GM12873 (cell line): ENCODE measurements at regions not wholly inside any gene's neighbourhood (a gene's known extent, or its start where the extent isn't known, plus 50 kb on each side); places are given as distances from the start of the nearest gene placed in this dataset.

Source experiments
- TF ChIP-seq, protein P1 (sequence below): IDR thresholded peaks from 2 replicates; pipeline ENCODE4 v1.5.1; 2012; ENCODE audit warnings: low read depth, mild to moderate bottlenecking, moderate library complexity, low read length, control low read depth; ENCODE audit not compliant: insufficient read depth; ENCODE audit errors: missing control alignments

DNA sequence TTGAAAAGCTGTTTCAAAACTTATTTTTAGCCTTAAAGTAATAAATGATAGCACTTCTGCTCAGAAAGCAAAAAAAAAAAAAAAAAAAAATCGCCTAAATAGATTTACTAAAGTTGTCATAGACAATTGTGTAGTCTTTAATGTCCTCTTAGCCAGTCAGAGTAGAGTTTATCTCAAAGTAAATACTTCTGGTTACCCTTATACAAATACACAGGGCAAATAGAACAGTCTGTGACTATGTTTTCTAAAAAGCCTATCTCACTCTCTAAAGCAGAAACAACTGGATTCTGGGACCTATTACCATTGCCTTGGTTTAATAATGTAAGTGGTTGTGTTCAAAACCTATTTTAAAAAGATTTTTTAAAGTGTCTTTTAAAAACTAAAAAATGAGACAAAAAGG, 156.2 kb upstream of the THSD7A start:
- TF ChIP-seq, protein P1, sequence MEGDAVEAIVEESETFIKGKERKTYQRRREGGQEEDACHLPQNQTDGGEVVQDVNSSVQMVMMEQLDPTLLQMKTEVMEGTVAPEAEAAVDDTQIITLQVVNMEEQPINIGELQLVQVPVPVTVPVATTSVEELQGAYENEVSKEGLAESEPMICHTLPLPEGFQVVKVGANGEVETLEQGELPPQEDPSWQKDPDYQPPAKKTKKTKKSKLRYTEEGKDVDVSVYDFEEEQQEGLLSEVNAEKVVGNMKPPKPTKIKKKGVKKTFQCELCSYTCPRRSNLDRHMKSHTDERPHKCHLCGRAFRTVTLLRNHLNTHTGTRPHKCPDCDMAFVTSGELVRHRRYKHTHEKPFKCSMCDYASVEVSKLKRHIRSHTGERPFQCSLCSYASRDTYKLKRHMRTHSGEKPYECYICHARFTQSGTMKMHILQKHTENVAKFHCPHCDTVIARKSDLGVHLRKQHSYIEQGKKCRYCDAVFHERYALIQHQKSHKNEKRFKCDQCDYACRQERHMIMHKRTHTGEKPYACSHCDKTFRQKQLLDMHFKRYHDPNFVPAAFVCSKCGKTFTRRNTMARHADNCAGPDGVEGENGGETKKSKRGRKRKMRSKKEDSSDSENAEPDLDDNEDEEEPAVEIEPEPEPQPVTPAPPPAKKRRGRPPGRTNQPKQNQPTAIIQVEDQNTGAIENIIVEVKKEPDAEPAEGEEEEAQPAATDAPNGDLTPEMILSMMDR: no peak

DNA sequence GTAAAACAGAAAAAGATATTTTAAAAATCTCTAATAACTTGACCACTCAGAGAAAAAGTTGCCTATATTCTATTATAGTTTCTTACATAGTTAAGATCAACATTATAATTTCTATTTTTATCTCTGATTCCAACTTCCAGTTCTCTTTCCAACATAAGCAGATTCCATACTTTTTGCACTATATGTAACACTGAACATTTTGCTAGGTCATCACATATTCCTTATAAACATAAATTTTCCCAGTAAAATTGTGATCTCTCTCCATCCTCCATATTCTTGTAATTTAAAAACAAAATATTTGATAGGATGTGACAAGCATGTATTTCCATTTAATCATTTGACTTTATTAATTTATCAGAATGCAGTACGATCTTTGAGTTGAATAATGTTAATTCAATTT, 170.4 kb upstream of the THSD7A start:
- TF ChIP-seq, protein P1: no peak

DNA sequence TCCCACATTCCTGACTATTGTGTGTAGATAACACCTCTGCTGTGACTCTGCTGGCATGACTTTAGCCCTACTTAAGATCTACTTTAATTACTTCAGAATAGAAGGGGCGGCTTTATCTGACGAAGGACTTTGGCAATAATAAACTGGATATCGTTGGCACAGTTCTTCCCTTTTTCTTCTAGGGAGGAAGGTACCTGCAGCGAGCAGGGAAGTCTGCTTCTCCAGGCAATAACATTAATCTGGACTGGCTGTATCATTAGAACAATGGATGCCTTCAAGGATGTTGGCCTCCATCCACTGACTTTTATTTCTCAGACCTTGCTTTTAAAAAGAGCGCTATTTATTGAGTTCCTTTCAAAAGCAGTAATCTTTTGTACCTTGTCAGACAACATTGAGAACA, 172.6 kb upstream of the THSD7A start:
- TF ChIP-seq, protein P1: no peak

DNA sequence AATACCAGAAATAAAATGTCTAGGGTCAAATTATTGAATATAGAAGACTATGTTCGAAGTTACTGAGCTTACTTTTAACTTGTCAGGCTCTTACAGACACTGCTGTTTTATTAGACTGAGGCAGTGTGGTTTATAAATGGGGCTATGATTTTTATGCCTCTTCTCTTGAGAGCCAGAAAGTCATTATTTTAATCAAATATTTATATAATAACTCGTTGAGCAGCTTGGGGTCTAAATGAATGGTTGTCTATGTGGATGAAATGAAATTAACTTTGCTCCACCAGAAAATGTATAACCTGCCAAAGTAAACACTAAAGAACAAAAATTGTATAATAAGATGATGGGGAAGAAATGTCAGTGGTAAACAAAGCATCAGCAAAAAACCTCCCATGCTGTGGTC, 175.6 kb upstream of the THSD7A start:
- TF ChIP-seq, protein P1: no peak

DNA sequence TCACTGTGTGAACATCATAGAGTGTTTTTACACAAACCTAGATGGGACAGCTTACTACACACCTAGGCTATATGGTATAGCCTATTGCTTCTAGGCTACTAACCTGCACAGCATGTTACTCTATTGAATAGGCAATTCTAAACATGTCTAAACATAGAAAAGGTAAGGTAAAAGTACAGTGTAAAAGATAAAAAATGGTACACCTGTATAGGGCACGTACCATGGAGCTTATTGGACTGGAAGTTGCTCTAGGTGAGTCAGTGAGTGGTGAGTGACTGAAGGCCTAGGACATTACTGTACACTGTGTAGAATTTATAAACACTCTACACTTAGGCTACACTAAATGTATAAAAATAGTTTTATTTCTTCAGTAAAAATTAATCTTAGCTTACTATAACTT, 182.0 kb upstream of the THSD7A start:
- TF ChIP-seq, protein P1: no peak

DNA sequence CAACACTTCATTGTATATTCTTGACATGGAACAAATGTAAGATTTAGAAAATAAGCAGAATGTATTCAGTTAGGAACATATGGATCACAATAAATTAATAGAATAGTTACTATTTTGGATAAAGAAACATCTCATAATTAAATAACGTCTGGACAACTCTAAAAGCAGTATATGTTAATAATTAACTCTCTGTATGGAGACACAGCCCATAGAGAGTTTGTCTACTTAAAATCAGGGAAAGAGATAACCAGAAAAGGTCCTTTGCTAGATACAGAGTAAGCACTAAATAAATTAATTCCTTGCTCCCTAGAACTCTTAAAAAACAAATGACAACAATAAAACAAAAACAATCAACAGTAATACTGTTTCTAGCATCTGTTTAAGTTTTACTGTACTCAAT, 184.4 kb upstream of the THSD7A start:
- TF ChIP-seq, protein P1: no peak

DNA sequence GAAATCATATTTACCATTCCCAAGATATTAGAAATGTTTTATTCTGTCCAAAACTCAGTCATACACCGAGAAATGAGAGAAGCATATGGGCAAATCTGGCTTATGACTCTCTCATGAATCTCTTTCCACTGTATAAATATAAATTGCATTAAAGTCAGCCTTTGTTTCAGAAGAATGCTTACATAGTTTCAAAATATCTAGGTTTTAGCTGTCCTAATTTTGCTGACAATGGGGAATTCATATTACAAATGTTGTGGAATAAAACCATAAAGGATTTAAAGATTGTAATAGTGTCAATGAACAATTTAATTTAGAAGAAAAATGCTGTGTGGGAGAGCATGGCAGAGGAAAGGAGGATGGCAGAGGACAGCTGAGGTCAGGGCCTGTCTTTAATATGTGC, 185.0 kb upstream of the THSD7A start:
- TF ChIP-seq, protein P1: no peak

DNA sequence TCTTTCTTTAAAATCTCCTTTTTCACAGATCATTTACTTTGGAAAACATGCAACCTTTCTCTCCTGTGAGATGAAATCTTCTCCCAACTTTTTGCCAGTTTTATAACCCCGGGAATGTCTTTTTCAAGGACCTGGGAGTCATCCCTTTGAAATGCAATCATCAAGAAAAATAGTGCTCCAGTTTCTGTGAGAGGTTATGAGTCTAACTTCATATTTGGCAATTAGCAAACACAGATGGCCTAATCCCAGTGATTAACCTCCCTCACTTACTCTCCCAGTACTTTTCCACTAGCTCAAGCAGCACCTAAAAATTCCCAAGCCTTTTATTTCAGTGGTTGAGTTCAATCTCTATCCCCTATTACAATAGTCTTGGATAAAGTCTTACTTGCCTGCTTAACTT, 185.8 kb upstream of the TMEM106B start:
- TF ChIP-seq, protein P1: no peak
